GM21528 (cell line): ENCODE measurements at regions not wholly inside any gene's neighbourhood (a gene's known extent, or its start where the extent isn't known, plus 50 kb on each side); places are given as distances from the start of the nearest gene placed in this dataset.

Experiments used
- ATAC-seq: cut with Tn5 transposase; IDR thresholded peaks from one replicate; pipeline ENCODE4 v1.9.1; 2021; ENCODE audit warnings: mild to moderate bottlenecking, moderate library complexity; ENCODE audit not compliant: unreplicated experiment, low FRiP score

DNA sequence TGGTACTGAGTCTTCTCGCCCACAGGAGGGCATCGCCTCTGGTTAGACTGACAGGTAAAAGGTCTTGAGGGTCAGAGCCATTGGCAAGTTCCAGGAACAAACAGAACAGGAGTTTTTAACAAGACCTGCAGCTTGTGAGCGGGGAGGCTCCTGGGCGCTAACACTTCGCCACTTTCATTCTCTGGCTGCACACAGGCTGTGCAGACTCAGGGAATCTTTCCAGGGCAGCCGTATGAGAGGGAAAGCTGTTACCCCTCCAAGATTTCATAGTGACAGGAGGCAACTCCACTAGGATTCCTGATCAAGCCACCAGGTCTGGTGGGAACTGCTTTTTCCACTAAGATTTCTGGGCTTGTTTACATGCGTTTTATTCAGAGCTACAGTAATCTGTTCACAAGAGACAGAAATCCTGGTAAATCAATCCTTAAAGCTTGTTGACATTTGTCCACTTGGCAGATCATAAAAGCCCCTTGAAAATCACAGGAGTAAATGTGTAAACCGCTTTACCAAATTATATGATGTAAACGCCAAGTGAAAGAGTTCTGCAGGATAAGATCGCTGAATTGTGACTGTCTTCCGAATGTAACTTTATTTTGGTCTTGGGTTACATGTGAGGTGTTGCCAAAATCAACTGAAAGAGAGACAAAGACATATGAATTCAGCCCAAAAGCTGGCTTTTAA is 190.6 kb downstream of the MZT1 start:
- ATAC-seq, result no peak

DNA sequence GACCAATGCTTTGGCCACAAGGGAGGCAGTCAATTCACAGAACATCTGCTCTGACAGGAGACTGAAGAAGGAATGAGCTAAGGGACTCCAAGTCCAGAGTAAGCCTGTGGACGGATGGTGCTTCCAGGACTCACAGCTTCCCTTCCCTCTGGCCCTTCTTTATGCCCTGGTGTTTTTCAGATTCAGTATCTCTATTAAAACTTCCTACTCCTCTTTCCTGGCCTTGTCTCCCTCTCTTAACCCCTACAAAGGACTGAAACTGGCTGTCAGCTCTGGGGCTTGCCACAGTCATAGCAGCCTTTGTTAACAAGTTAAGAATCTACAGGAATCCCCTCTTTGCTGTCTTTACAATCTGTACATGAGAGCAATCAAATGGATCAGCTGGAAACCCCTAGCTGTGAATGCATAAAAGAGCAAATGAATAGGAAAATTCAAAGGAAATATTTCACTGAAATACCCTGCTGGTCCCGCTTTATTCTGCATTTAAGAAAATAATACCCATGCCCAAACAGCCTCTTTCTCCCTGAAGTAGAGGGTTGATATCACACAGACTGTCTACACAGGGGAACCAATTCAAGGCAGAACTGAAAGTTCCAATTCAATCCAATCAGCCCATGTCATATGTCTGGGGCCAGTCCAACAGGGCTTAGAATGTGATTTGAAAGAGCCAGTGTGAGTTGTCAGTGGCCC is 192.3 kb downstream of the MZT1 start:
- ATAC-seq, result no peak

DNA sequence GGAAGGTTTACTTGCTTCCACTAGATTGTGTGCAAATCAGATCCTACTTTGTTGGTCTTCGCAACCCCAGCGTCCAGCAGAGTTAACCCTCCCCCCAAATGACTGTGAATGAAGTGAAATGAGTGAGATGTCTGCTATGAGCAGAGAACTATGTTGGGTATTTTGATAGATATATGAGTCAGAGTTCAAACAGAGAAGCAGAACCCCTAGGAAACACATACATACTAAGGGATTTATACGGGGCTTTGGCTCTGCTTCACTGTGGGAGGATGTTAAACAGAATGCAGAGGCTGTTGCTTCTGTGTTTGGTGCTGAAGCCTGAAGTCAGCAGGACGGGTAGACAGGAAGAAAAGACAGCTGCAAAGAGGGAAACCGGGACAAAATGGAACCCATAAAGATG is 197.0 kb downstream of the MZT1 start:
- no peak for ATAC-seq

DNA sequence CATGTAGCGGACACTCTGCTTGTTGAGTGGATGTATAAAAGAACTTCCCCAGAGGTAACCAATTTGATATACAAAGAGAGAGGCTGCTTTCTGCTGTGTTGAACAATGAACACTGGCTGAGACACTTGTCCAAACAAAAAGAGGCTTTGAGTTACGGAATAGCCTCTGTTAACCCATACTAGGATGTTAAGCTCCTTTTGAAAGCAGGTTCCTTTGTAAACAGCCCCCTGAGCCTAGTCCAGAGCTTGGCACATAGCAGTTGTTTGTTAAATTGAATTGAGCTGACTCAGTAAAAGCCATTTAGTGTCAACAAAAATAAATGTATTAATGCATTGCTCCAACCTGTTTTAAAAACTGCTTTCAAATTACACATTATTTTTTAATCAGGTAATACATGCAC is 200.1 kb downstream of the MZT1 start:
- ATAC-seq, result no peak

DNA sequence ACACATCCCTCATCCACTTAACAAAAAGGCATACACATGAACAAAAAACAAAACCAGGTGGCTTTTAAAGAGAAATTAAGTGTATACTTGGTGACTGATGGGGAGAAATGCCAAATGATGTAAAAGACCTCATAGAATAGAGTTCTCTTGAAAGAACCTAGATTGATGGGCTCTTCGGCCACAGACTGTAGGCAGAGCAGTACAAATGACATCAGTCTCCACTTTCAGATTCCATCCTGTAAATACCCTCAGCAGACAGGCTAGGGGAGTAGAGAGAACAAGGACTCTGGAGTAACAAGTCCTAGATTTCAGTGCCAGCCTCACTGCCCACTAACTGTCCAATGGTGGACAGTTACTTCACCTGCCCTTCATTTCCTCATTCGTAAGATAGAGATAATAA is 203.8 kb downstream of the MZT1 start:
- ATAC-seq, result no peak

DNA sequence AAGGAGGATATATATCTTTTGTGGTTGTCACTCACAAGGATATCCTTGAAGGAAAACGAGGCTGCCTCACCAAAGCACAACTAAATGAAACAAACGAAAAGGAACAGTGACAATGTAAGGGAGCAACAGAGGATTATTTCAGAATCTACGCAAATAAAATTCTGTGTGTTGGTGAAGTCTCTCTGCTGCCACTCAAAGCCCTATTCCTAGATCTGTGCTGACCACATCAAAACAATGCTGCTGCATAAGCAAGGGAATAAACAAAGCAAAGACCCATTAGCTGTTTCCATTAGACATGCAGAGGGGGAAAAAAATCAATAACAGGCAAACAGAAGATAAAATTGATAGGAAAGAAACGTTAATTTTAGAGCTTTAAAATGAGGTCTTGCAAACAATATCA is 204.4 kb downstream of the MZT1 start:
- no peak for ATAC-seq

DNA sequence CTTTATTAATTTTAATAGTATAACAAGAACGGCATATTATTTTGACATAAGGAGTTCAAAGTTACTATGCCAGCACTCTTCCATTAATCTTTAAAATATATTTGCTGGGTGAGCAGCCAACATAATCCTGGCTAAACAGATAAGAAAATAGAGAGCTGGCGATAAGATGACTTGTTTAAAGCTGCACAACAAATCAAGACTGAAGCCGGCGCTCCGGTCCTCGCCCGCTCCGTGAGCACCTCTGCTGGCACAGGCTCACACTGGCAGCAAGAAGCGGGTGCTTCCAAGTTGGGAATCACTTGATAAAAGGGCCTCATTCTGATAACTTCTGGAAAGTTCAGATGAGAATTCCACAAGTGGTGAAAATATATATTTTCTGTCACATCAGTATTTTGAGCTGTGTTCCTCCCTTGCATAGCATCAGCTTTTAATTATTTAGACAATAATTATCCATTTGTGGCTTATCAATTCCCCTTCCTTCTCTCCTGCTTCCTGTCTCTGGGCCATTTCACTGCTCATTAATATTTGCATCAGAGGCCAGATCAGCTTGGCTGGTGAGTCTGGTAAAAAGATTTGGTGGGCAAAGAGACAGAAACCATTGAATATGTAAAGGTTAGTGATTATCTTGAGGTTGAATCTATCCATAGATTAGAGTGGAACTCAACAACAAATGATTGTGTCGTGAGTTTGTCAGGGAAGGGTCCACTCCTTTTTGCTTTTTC is 205.3 kb downstream of the MZT1 start:
- no peak for ATAC-seq

DNA sequence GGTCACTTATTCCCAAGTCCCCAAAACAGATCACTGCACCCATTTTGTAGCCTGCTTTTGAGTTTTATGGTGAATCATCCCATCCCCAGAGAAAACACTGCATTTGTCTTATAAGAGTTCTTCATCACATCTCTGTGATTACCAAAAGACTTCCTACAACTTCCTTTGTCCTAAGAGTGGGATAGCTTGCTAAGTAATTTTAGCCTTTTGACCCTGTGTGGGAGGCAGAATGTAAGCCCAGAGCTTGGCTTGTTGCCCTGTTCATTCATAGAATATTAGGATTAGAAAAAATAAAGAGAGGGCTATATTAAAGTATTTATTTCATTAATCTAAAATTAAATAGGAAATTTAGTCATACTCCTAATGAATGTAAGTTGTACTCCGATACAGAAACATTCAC is 213.3 kb downstream of the MZT1 start:
- no peak for ATAC-seq

DNA sequence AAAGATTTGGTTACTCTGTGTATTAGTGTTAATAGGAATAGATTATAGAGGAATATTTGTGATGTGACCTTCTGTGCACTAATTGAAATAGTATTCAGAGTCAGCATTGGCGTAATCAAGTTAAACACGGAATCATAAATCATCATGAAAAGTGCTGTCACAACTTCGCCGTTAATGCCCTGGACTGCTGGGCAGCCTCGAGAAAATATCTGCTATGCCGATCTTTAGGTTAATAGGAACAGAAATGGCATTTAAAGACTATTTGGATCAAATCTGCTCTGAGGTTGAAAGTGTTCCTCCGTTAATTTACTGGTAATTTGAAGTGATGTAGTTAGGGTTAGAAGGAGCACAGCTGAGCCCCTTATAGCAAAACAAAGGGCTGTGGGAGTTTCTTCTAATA is 219.0 kb downstream of the MZT1 start:
- no peak for ATAC-seq

DNA sequence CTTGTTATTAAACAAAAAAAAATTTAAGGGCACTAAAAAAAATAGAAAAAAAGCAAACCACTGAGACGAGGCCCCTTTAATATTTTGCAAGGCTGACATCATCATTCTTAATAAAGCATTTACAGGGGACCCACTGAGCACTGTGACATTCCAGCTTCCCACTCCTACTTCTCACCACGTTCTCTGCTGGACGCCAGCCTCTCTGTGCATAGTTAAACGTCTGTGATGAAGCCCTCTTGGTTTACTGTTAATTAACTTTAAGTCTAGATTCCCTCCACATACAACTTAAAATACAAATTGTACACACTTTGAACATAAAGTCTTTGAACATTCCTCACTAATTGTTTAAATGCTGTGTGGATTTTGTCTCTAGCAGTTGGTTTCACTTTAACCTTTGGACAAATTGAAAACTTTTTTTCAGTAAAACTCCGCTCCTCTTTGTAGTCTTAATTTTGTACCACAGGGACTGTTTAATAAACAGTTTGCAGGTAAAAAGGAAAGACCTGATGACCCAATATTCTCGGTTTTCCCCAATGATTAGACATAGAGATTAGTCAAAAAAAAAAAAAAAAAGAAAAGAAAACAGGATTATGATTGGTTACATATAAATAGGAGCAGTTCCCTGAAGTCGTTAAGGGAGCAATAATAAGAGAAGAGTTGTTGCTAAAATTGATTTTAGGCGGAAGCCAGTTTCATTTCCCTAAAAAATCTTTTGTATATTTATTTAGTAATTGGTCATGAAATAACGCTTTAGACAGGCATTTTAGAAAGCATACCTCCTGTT is 219.8 kb downstream of the MZT1 start:
- no peak for ATAC-seq

DNA sequence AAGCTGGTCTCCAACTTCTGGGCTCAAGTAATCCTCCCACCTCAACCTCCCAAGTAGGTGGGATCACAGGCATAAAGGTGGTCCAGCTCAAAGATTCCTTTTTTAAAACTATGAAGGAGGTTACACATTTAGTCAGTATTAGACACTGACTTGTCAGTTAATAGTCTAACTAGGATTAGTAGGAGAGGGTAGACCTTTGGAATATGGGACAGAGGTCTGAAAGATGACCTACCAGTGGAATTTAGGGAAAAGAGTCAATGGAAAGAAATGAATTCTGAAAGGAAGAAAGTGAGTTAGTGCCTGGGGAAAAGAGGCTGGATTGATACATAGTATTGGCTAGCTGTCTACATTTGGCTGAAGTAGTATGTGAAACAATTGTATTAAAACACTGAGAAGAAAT is 220.7 kb downstream of the MZT1 start:
- no peak for ATAC-seq

DNA sequence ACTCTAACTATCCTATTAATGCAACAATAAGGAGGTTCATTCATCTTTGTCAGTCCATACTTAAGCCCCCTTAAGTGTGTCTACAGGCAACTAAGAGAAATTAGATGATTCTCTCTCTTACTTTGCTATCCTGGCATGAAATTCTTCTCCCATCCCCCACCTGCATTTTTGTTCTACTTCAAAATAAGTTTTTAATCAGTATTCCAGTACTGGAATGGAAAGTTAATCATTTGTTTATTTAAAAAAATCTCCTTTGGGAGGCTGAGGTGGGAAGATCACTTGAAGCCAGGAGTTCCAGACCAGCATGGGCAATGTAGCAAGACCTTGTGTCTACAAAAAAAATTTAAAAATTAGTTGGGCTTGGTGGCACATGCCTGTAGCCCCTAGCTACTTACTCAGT is 222.1 kb downstream of the MZT1 start:
- no peak for ATAC-seq

DNA sequence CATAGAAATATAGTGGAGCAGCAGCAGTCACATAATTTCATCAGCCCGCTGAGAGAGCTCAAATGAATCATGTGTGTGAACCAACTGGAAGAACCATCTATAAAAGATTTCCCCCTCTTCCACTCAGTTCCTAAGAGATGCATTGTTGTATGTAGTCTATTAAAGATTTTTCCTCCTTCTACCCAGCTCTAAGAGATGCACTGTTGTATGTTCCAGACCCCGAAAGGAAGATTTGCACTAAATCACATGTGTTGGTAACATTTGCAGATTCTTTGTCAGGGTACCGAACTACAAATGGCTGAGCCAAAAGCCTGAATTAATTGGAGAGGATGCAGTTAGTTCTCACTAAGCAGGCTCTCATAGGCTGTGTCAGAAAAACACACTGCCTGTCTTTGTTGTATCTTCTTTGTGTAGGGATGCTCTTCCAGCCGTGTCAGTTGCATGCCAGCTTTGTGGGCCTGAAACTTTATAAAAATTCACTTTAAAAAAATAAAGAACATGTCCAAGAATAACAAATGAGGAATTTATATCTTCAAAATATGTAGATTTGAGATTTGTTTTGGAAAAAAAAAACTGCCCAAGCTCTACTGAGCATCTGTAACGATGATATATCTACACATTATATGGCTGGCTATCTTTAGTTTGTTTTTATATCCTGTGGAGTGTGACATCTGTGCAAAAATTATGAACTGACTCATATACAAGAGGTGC is 223.1 kb downstream of the MZT1 start:
- no peak for ATAC-seq

DNA sequence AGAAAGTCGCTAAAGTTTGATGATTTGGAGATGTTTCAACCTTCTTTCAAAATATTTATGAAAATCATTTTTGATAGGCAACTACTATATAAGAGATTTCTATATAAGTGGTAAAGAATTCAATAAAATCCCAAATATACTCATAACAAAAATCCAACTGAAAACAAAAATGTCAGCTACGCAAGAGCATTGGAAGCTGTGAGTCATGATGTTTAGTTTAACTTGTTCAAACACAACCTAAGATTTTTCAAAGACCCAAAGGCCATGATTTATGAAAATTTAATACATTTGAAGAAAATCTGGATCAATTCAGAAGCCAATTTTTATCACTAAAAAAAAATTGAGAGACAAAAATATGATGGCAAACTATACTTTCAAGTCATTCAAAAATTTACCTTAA is 226.6 kb downstream of the MZT1 start:
- no peak for ATAC-seq

DNA sequence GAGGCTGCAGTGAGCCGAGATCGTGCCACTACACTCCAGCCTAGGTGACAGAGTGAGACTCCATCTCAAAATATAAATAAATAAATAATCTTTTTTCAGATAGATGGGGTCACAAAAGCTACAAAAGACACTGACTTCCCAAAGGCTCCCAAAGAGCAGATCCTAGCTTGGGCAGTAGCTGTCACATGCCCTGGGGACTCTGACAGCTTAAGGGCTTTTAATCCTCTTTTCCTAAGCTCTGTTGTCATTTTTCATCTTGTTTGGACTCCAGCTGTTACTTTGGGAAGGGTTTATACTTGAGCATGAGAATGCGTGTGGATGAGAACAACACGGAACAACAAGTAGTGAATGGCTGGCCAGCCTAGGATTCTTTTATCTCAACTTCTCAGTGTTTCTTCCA is 231.7 kb downstream of the MZT1 start:
- ATAC-seq, result no peak

DNA sequence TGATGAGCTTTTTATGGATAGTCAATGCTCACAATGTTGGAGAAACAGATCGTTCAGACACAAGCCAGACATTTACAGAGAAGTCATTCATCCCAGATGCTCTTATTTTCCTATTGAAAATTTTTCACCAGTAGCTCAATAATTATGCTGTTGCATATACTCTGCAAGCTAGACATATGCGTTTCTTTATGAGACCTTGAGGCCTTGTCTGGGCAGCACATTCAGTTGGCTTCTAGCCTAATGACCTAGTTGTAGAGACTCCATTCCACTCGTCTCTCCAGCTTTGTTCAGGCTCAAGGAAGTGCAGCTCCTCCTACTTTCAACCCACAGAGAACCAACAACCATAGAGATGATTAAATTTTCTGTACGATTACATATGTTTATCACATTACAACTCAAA is 237.7 kb downstream of the MZT1 start:
- no peak for ATAC-seq

DNA sequence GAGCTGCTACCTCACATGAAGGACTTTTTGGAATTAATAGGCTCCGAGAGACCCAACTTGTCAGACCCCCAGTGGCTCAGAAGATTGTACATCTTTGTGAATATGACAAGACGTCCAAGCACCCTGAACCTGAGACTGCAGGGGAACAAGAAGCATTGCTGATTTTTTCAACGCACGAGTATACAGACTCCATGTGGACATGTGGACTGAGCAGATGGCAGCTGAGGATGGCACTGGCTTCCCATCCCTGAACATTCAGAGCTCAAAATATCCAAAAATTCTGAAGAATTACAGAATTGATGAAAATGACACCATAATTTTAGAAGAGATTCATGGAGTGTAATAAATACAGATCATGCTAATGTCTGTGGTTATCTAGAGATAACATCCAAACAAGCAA is 254.1 kb downstream of the MZT1 start:
- ATAC-seq, result no peak

DNA sequence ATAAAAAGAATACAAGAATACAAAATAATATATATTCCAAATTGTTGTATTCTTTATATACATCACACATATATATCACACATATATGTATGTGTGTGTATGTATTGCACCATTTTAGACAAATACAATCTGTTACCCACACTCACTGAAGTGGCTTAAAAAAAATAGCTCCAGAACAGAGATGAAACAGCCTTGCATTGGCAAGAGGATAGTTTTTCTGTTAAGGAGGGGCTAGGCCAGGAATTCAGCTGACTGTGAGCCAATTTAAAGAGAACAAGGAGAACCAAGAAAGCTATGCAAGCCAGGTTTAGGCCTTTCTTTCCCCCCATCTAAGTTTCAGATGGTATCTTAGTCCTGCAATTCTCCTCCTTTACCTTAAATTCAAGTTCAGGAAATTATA is 257.5 kb downstream of the MZT1 start:
- no peak for ATAC-seq

DNA sequence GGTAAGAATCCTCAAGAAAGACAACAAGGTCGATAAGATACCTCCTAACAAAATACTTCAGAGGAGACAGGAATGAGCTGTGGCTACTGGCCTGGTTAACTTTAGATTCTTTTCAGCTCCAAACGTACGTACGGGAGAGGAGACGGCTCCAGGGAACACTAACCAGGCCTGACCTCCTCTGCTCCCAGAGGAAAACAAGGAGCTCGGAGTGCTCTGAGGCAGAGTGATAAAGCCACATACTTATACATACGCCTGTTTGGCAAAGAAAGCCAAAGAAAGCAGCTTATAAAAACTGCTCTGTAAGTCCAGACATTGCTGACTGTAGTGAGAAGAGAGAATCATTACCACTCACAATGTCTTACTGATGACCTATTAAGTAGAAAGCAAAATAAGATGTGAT is 263.9 kb downstream of the MZT1 start:
- ATAC-seq, result no peak

DNA sequence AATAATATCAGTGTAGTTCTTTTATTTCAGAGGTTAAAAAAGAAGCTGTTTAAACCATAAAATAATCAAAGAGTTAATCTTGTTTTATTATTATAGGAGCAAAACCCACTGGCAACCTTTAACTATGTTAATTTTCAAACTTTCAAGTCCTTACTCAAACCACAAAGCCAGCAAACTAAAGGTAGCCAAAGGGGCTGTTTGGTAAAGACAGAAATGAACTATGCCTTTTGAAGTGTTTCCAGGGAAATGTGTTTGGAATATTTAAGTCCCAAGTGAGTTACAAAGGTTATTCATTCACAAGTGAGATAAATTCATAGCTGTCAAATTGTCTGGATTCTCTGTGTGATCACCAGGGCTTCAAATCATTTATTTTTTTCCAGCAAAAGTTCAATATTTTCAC is 264.7 kb downstream of the MZT1 start:
- no peak for ATAC-seq

DNA sequence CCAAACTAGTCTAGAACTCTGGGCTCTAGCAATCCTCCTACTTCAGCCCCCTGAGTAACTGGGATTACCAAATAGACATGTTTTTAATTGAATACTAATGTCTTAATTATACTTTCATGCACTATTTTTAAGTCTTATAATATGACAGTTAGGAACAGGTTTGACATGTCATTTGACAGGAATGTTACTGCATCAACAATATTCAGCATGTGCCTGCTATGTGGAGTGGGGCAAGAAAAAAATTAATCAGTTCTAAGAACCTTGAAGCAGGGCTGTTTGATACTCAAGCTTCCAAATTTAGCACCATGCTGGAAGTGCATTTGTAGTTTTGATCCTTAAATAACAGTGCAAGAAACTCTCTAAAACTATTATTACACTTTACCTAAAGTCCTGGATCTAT is 265.3 kb downstream of the MZT1 start:
- no peak for ATAC-seq
